Thyroid gland (tissue), 4 donors: ENCODE measurements at regions not wholly inside any gene's neighbourhood (a gene's known extent, or its start where the extent isn't known, plus 50 kb on each side); places are given as distances from the start of the nearest gene placed in this dataset.

ENCODE experiments used
- DNase-seq, 2 donors: peaks; one replicate each; pipeline ENCODE4 v3.0.0-alpha.2; 2019
- H3K27ac ChIP-seq, 3 donors: fragments of 200-600 bp; sonication (generic); 1 replicate in 2 of 3; 2 replicates in 1 of 3; pipeline ENCODE4 v1.5.1; 2016 to 2019; ENCODE audit warnings: mild to moderate bottlenecking in 1 of 3, moderate library complexity in 1 of 3
- H3K27me3 ChIP-seq: fragments of 200-600 bp; sonication (generic); one replicate; pipeline ENCODE4 v1.5.1; 2019
- H3K36me3 ChIP-seq, 2 donors: fragments of 200-600 bp; sonication (generic); one replicate each; pipeline ENCODE4 v1.5.1; 2016 to 2019
- H3K4me1 ChIP-seq, 2 donors: fragments of 200-600 bp; sonication (generic); one replicate each; pipeline ENCODE4 v1.5.1; 2017 to 2019
- H3K4me3 ChIP-seq, 3 donors: fragments of 200-600 bp; sonication (generic); replicated peaks in 1 of 3; 1 replicate in 2 of 3; 2 replicates in 1 of 3; pipeline ENCODE4 v1.5.1; 2016; ENCODE audit warnings: mild to moderate bottlenecking in 1 of 3
- H3K9me3 ChIP-seq: fragments of 200-600 bp; sonication (generic); one replicate; pipeline ENCODE4 v1.5.1; 2017
- POLR2A ChIP-seq, 2 donors: fragments of 450-650 bp; IDR thresholded peaks; one replicate each; pipeline ENCODE4 v1.6.1; 2017; ENCODE audit warnings: antibody characterized with exemption in 2 of 2, mild to moderate bottlenecking in 2 of 2, moderate library complexity in 1 of 2
- WGBS, 2 donors: methylation state at CpG; one replicate each; pipeline ENCODE4 v1.1.5; 2017; 5-methylcytosine and 5-hydroxymethylcytosine counted together
- intact Hi-C: fragments of 100-400 bp; cut with DNase I; formaldehyde crosslinking; loops from one replicate; pipeline ENCODE4 v1.15.1; 2023
- TF ChIP-seq, protein P1 (sequence below), 6 experiments: fragments of 200-600 bp in 3 of 6; fragments of 450-650 bp in 3 of 6; sonication (generic) in 3 of 6; IDR thresholded peaks; one replicate each; pipeline ENCODE4 v1.5.1; 2016 to 2019; ENCODE audit warnings: antibody characterized with exemption in 6 of 6, mild to moderate bottlenecking in 2 of 6, inconsistent platforms in 1 of 6, moderate library complexity in 1 of 6

DNA sequence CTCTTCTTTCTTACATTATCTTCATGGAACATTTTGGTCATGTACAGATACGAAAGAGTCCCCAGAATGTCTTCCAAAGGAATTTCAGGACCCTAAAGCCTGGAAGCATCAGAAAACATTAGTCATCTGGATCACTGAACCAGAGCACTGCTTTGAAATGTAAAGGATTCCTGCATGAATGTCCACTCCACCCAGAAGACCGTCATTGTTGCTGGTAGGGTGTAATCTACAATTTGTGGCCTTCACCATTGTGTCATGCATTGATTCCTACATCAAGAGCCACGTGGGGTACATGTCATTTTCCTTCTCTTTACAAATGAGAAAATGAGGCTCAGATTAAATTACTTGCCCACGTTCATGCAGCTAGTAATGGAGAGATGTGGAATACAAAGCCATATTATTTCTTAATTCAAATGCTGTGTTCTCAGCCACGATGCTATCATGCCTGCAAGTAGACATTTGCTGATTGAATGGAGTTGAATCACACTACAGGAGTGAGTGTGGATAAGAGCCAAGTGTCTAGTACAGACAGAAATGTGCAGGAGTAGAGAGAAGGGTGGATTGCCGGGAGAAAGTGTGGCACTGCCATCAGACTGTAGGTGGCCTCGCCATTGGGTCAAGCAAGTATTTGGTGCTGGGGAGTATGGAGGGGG, 231.2 kb downstream of the C12orf75 start:
- Histone ChIP-seq H3K4me1 (no peaks in the 10 kb centered on the region), H3K27ac (no peak overlapping the region)
- intact Hi-C loops, result no loop called here

DNA sequence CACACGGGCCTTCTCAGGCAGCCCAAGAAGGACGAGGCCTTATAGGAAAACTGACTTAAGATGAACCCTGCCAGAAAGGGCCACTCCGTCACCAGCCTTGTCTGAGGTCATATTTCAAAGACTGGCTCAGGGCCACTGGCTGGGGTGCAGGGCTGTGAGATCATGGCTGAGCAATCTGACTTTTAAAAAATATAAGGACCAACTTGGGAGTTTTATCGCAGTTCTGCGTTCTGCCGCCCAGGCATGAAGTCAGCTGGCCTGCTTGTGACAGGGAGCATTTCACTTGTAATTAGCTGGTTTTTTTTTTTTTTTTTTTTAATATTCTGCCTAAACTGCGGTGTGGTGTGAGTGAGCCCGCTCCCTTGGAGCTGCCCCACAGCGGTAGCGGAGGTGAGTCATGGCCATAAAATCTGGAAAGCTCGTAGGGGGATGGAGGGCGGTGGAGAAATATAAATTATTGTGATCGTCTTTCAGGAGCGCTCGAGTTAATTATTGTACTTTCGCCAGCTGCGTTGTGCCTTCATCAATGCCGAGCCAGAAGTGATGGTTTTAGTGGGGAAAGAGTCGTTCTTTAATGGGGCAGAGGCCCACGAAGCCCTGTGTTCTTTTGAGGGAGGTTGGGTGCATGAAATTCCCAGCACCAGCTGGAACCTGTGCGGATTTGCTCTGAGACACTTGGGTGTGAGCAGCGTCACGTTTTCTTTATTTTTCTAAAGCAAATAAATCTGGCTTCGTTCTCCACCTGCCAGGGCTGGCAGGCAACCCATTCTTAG, 231.9 kb downstream of the C12orf75 start:
- intact Hi-C loops, result no loop called here
- no peak for DNase-seq
- TF ChIP-seq, protein P1, sequence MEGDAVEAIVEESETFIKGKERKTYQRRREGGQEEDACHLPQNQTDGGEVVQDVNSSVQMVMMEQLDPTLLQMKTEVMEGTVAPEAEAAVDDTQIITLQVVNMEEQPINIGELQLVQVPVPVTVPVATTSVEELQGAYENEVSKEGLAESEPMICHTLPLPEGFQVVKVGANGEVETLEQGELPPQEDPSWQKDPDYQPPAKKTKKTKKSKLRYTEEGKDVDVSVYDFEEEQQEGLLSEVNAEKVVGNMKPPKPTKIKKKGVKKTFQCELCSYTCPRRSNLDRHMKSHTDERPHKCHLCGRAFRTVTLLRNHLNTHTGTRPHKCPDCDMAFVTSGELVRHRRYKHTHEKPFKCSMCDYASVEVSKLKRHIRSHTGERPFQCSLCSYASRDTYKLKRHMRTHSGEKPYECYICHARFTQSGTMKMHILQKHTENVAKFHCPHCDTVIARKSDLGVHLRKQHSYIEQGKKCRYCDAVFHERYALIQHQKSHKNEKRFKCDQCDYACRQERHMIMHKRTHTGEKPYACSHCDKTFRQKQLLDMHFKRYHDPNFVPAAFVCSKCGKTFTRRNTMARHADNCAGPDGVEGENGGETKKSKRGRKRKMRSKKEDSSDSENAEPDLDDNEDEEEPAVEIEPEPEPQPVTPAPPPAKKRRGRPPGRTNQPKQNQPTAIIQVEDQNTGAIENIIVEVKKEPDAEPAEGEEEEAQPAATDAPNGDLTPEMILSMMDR (IDR thresholded peaks at IDR 0.05), result no peak
- TF ChIP-seq POLR2A (IDR thresholded peaks at IDR 0.05), result no peak
- H3K4me3 ChIP-seq, result no peak overlapping the region
- no peaks in the 10 kb centered on the region for H3K9me3 ChIP-seq
- no peak overlapping the region for H3K27ac ChIP-seq
- WGBS, 2 donors, result 83 to 86% methylated on average over 24 of the region's 24 CpGs
- H3K36me3 ChIP-seq, result no peaks in the 10 kb centered on the region
- H3K27me3 ChIP-seq, result no peaks in the 10 kb centered on the region
- H3K4me1 ChIP-seq, result no peaks in the 10 kb centered on the region

More for the DNA sequence above, 231.2 kb downstream of the C12orf75 start:
- Histone ChIP-seq H3K36me3 (no peaks in the 10 kb centered on the region), H3K9me3 (no peaks in the 10 kb centered on the region), H3K4me3 (no peak overlapping the region), H3K27me3 (no peaks in the 10 kb centered on the region)
- TF ChIP-seq, protein P1 (IDR thresholded peaks at IDR 0.05), result no peak
- no peak for TF ChIP-seq POLR2A (IDR thresholded peaks at IDR 0.05)
- DNase-seq, result no peak
- WGBS, 2 donors, result 68 to 79% methylated on average over 7 of the region's 7 CpGs

DNA sequence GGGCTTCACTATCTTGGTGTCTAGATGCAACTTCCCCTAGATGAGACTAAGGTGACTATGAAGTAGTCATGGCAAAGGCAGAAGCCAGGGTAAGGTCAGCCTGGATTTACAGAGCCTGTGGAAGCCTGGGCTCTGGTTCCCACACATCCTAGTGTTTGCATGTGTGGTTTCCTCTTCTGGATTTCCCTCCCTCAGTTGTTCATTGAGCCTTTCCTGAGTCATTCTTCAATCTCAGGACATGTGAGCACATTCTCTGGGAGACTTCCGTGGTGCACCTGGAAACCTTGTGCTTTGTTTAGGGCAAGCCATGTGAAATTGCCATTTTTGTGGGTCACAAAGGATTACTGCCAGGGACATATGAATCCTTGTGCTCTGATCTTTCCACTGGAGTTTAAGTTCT, 236.6 kb downstream of the C12orf75 start:
- 91 to 100% methylated on average over 1 of the region's 1 CpG for WGBS, 2 donors
- no peaks in the 10 kb centered on the region for H3K4me1 ChIP-seq
- TF ChIP-seq, protein P1 (IDR thresholded peaks at IDR 0.05), result no peak
- TF ChIP-seq POLR2A (IDR thresholded peaks at IDR 0.05), result no peak
- H3K27ac ChIP-seq, result no peak overlapping the region
- intact Hi-C loops, result no loop called here
- no peaks in the 10 kb centered on the region for H3K27me3 ChIP-seq
- DNase-seq, result no peak
- no peaks in the 10 kb centered on the region for H3K36me3 ChIP-seq
- H3K4me3 ChIP-seq, result no peak overlapping the region
- no peaks in the 10 kb centered on the region for H3K9me3 ChIP-seq

DNA sequence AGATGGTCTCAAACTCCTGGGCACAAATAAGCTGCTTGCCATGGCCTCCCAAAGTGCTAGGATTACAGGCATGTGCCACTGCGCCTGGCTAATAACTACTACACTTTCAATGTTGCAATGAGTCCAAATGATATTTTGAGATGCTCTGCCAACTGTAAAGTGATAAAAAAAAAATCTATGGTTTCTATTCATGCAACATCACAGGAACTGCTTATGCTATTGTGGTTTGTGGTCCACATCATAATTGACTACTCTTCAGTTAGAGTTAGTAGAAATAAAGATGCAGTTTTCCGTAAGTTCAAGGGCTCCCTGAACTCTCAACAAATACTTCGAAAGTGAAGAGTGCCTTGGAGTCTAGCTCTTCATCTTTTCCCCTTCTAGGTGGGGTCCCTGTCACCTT, 239.4 kb downstream of the C12orf75 start:
- H3K27me3 ChIP-seq, result no peaks in the 10 kb centered on the region
- WGBS, 2 donors, result 93% methylated on average over 3 of the region's 3 CpGs
- H3K36me3 ChIP-seq, result no peaks in the 10 kb centered on the region
- no peaks in the 10 kb centered on the region for H3K4me1 ChIP-seq
- DNase-seq, result no peak
- no peak for TF ChIP-seq POLR2A (IDR thresholded peaks at IDR 0.05)
- TF ChIP-seq, protein P1 (IDR thresholded peaks at IDR 0.05), result no peak
- intact Hi-C loops, result no loop called here
- no peak overlapping the region for H3K4me3 ChIP-seq
- H3K27ac ChIP-seq, result no peak overlapping the region
- H3K9me3 ChIP-seq, result no peaks in the 10 kb centered on the region

DNA sequence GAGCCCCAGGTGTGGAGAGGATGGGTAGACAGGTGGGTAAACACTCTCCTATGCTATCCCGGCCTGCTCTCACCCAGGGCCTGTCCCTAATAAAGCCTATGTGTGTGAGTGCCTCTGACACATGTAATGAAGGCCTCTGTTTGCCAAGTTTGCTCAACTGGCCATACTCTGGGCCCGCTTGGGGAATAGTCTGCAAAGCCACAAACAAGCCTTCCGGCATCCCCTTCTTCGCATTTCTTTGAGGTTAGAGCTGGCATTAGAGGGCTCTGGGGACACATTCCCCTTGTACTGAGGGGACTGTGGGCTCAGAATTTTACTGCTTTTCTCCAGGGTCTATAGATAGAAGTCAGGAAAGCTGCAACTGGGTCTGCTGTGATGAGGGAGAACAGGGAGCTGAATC, 240.5 kb downstream of the C12orf75 start:
- no peaks in the 10 kb centered on the region for H3K27me3 ChIP-seq
- 91 to 100% methylated on average over 4 of the region's 4 CpGs for WGBS, 2 donors

More for the DNA sequence above, 240.5 kb downstream of the C12orf75 start:
- TF ChIP-seq POLR2A (IDR thresholded peaks at IDR 0.05), result no peak
- TF ChIP-seq, protein P1 (IDR thresholded peaks at IDR 0.05), result no peak
- Histone ChIP-seq H3K4me1 (no peaks in the 10 kb centered on the region), H3K27ac (no peak overlapping the region), H3K9me3 (no peaks in the 10 kb centered on the region), H3K36me3 (no peaks in the 10 kb centered on the region), H3K4me3 (no peak overlapping the region)
- DNase-seq, result no peak
- intact Hi-C loops, result no loop called here
